BJ (cell line): ENCODE measurements at regions not wholly inside any gene's neighbourhood (a gene's known extent, or its start where the extent isn't known, plus 50 kb on each side); places are given as distances from the start of the nearest gene placed in this dataset.

Experiments used
- CTCF ChIA-PET: fragments of 350-600 bp; formaldehyde crosslinking; extraction: SDS; loops from one replicate; lab custom pipeline; 2021; ENCODE audit warnings: antibody characterized with exemption, inconsistent platforms; lab: Yijun Ruan, JAX
- POLR2A ChIA-PET: fragments of 300-600 bp; sonication (Branson Sonifier 250); formaldehyde crosslinking; extraction: SDS; loops from one replicate; lab custom pipeline; 2021; ENCODE audit warnings: antibody characterized with exemption; lab: Charles Lee
- DNase-seq: peaks from one replicate; pipeline ENCODE4 v3.0.0-alpha.2; 2011; ENCODE audit warnings: low read depth
- H3K27me3 ChIP-seq: 2 replicates; pipeline ENCODE4 v1.6.0; 2011; ENCODE audit warnings: low read length; ENCODE audit not compliant: control insufficient read depth, insufficient read depth
- H3K36me3 ChIP-seq: 2 replicates; pipeline ENCODE4 v1.5.1; 2011; ENCODE audit warnings: low read length; ENCODE audit not compliant: control insufficient read depth, insufficient read depth
- H3K4me3 ChIP-seq: 2 replicates; pipeline ENCODE4 v1.5.1; 2011; ENCODE audit warnings: low read depth, mild to moderate bottlenecking, control low read depth, low read length
- CTCF ChIP-seq: IDR thresholded peaks from 2 replicates; pipeline ENCODE4 v1.5.1; 2011; ENCODE audit warnings: low read depth, mild to moderate bottlenecking, control low read depth, inconsistent platforms, low read length, moderate library complexity; ENCODE audit not compliant: insufficient read depth

- Histone ChIP-seq H3K4me3 (no peak overlapping the region), H3K27me3 (no peaks in the 10 kb centered on the region), H3K36me3 (no peaks in the 10 kb centered on the region)
- no peak for DNase-seq
- TF ChIP-seq CTCF, result no peak
- POLR2A ChIA-PET, result no interaction called here
- CTCF ChIA-PET, result interaction anchor here (1.4 kb wide), 1 partner anchor 14 kb away, joined by 7 read pairs; no protein-coding TSS in a partner anchor
Measured at GRCh38 chr5:101664071-101664791, 631.9 kb downstream of the SLCO4C1 start.

- Histone ChIP-seq H3K36me3 (no peaks in the 10 kb centered on the region), H3K27me3 (no peaks in the 10 kb centered on the region), H3K4me3 (no peak overlapping the region)
- POLR2A ChIA-PET, result no interaction called here
- no peak for TF ChIP-seq CTCF
- DNase-seq, result no peak
- CTCF ChIA-PET, result interaction anchor here (1.4 kb wide), 1 partner anchor 15 kb away, joined by 7 read pairs; no protein-coding TSS in a partner anchor
Measured at GRCh38 chr5:101663543-101663942, 632.5 kb downstream of the SLCO4C1 start.

GRCh38 chr5:101662263-101662662 is 633.8 kb downstream of the SLCO4C1 start:
- TF ChIP-seq CTCF, result no peak

GRCh38 chr5:101658433-101658832 is 637.7 kb downstream of the SLCO4C1 start:
- CTCF ChIA-PET, result interaction anchor here (1.1 kb wide), 1 partner anchor 20 kb away, joined by 3 read pairs; no protein-coding TSS in a partner anchor
- no peaks in the 10 kb centered on the region for H3K36me3 ChIP-seq
- no peak for DNase-seq

More at GRCh38 chr5:101662263-101662662, 633.8 kb downstream of the SLCO4C1 start:
- Histone ChIP-seq H3K4me3 (no peak overlapping the region), H3K36me3 (no peaks in the 10 kb centered on the region), H3K27me3 (no peaks in the 10 kb centered on the region)
- POLR2A ChIA-PET, result no interaction called here
- DNase-seq, result no peak
- CTCF ChIA-PET, result no interaction called here

DNA sequence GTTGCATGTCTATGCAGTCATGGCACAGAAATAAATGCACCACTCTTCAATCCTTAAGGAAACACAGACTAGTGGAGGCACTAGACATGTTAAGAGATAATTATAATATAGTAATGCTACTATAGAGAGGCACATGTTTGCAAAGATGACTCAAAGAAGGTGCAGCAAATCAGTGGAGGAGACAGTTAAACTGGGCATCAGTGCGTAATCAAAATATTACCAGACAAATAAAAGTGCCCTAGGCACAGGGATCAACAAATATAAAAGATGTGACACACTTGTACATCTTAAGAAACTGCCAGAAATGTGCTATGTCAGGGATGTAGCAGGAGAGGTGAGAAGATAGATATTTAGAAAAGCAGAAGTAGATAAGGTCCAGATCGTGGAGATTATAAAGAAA is 642.1 kb downstream of the SLCO4C1 start:
- no peak for DNase-seq
- H3K27me3 ChIP-seq, result no peaks in the 10 kb centered on the region
- H3K36me3 ChIP-seq, result no peaks in the 10 kb centered on the region
- H3K4me3 ChIP-seq, result no peak overlapping the region
- ChIA-PET POLR2A (no interaction called here), CTCF (no interaction called here)
- TF ChIP-seq CTCF, result no peak

More at GRCh38 chr5:101658433-101658832, 637.7 kb downstream of the SLCO4C1 start:
- TF ChIP-seq CTCF, result no peak
- Histone ChIP-seq H3K27me3 (no peaks in the 10 kb centered on the region), H3K4me3 (no peak overlapping the region)
- POLR2A ChIA-PET, result no interaction called here
